HG03520 (cell line): ENCODE measurements at regions not wholly inside any gene's neighbourhood (a gene's known extent, or its start where the extent isn't known, plus 50 kb on each side); places are given as distances from the start of the nearest gene placed in this dataset.
"Not testable (repeated sequence)": the region's sequence is repeated elsewhere in the genome, so short reads cannot be mapped to it uniquely, and the experiment has no call there.

Experiments used
- ATAC-seq: cut with Tn5 transposase; IDR thresholded peaks from one replicate; pipeline ENCODE4 v1.9.1; 2021; ENCODE audit warnings: mild to moderate bottlenecking, moderate library complexity; ENCODE audit not compliant: unreplicated experiment

DNA sequence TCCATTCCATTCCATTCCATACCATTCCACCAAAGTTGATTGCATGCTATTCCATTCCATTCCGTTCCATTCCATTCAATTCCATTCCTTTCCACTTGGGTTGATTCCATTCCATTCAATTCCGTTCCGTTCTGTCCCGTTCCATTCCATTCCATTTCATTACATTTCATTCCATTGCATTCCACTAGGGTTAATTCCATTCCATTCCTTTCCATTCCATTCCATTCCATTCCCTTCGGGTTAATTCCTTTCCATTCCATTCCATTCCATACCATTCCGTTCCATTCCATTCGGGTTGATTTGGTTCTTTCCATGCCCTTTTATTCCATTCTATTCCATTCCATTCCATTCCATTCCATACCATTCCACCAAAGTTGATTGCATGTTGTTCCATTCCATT, 131.9 kb downstream of the CWH43 start:
- not testable (repeated sequence) for ATAC-seq

DNA sequence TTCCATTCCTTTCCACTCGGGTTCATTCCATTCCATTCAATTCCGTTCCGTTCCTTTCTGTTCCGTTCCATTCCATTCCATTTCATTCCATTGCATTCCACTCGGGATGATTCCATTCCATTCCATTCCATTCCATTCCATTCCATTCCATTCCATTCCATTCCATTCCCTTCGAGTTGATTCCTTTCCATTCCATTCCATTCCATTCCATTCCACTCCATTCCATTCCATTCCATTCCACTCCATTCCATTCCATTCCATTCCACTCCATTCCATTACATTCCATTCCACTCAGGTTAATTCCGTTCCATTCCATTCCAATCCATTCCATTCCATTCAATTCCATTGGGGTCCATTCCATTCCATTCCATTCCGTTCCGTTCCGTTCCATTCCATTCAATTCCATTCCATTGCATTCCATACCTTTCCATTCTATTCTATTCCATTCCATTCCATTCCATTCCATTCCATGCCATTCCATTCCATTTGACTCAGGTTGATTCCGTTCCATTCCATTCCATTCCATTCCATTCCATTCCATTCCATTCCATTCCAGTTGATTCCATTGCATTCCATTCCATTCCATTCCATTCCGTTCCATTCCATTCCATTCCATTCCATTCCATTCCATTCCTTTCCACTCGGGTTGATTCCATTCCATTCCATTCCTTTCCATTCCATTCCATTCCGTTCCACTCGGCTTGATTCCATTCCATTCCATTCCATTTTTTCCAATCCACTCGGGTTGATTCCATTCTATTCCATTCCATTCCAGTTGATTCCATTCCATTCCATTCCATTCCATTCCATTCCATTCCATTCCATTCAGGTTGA, 132.5 kb downstream of the CWH43 start:
- peak; percentile 47 for ATAC-seq

- ATAC-seq, result peak; percentile 17
Observed at GRCh38 chr4:49119345-49119744, 133.3 kb downstream of the CWH43 start.

GRCh38 chr4:49120042-49120779, 134.1 kb downstream of the CWH43 start:
- ATAC-seq, result not testable (repeated sequence)

GRCh38 chr4:49120804-49121203, 134.7 kb downstream of the CWH43 start:
- ATAC-seq, result peak; percentile 39

GRCh38 chr4:49126443-49126842, 140.4 kb downstream of the CWH43 start:
- not testable (repeated sequence) for ATAC-seq

DNA sequence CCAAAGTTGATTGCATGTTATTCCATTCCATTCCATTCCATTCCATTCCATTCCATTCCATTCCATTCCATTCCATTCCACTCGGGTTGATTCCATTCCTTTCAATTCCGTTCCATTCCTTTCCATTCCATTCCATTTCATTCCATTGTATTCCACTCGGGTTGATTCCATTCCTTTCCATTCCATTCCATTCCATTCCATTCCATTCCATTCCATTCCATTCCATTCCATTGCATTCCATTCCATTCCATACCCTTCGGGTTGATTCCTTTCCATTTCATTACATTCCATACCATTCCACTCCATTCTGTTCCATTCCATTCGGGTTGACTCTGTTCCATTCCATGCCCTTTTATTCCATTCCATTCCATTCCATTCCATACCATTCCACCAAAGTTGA, 140.8 kb downstream of the CWH43 start:
- ATAC-seq, result not testable (repeated sequence)

- ATAC-seq, result not testable (repeated sequence)
Observed at GRCh38 chr4:49129385-49129784, 143.3 kb downstream of the CWH43 start.

DNA sequence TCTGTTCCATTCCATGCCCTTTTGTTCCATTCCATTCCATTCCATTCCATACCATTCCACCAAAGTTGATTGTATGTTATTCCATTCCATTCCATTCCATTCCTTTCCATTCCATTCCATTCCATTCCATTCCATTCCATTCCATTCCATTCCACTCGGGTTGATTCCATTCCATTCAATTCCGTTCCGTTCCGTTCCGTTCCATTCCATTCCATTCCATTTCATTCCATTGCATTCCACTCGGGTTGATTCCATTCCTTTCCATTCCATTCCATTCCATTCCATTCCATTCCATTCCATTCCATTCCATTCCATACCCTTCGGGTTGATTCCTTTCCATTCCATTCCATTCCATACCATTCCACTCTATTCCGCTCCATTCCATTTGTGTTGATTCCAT, 143.8 kb downstream of the CWH43 start:
- ATAC-seq, result not testable (repeated sequence)

DNA sequence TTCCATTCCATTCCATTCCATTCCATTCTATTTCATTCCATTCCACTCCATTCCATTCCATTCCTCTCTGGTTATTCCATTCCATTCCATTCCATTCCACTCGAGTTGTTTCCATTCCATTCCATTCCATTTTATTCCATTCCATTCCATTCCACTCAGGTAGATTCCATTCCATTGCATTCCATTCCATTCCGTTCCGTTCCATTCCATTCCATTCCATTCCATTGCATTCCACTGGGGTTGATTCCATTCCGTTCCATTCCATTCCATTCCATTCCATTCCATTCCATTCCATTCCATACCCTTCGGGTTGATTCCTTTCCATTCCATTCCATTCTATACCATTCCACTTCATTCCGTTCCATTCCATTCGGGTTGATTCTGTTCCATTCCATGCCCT, 144.6 kb downstream of the CWH43 start:
- not testable (repeated sequence) for ATAC-seq

- ATAC-seq, result not testable (repeated sequence)
Observed at GRCh38 chr4:49137043-49137442, 151.0 kb downstream of the CWH43 start.

- not testable (repeated sequence) for ATAC-seq
Observed at GRCh38 chr4:49137961-49138360, 151.9 kb downstream of the CWH43 start.

DNA sequence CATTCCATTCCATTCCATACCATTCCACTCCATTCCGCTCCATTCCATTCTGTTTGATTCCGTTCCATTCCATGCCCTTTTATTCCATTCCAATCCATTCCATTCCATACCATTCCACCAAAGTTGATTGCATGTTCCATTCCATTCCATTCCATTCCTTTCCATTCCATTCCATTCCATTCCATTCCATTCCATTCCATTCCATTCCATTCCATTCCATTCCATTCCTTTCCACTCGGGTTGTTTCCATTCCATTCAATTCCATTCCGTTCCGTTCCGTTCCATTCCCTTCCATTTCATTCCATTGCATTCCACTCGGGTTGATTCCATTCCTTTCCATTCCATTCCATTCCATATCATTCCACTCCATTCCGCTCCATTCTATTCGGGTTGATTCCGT, 152.7 kb downstream of the CWH43 start:
- ATAC-seq, result not testable (repeated sequence)

GRCh38 chr4:49139513-49139912, 153.4 kb downstream of the CWH43 start:
- not testable (repeated sequence) for ATAC-seq

DNA sequence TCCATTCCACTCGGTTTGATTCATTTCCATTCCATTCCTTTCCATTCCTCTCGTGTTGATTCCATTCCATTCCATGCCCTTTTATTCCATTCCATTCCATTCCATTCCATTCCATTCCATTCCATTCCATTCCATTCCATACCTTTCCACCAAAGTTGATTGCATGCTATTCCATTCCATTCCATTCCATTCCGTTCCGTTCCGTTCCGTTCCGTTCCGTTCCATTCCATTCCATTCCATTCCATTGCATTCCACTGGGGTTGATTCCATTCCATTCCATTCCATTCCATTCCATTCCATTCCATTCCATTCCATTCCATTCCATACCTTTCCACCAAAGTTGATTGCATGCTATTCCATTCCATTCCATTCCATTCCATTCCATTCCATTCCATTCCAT, 154.3 kb downstream of the CWH43 start:
- not testable (repeated sequence) for ATAC-seq

DNA sequence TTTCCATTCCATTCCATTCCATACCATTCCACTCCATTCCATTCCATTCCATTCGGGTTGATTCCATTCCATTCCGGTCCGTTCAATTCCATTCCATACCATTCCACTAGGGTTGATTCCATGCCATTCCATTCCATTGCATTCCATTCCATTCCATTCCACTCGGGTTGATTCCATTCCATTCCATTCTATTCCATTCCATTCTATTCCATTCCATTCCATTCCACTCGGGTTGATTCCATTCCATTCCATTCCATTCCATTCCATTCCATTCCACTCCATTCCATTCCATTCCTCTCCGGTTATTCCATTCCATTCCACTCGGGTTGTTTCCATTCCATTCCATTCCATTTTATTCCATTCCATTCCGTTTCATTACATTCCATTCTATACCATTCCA, 155.9 kb downstream of the CWH43 start:
- ATAC-seq, result not testable (repeated sequence)

DNA sequence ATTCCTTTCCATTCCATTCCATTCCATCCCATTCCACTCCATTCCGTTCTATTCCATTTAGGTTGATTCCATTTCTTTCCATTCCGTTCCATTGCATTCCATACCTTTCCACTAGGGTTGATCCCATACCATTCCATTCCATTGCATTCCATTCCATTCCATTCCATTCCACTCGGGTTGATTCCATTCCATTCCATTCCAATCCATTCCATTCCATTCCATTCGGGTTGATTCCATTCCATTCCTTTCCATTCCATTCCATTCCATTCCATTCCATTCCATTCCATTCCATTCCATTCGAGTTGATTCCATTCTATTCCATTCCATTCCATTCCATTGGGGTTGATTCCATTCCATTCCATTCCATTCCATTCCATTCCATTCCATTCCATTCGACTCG, 161.1 kb downstream of the CWH43 start:
- ATAC-seq, result peak; percentile 44

DNA sequence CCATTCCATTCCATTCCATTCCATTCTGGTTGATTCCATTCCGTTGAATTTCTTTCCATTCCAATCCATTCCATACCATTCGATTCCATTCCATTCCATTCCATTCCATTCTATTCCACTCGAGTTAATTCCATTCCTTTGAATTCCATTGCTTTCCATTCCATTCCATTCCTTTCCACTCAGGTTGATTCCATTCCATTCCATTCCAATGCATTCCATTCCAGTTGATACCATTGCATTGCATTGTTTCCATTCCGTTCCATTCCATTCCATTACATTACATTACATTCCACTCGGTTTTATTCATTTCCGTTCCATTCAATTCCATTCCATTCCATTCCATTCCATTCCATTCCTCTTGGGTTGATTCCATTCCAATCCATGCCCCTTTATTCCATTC, 161.5 kb downstream of the CWH43 start:
- ATAC-seq, result not testable (repeated sequence)

GRCh38 chr4:49149006-49149975, 163.2 kb downstream of the CWH43 start:
- peak; percentile 59 for ATAC-seq

DNA sequence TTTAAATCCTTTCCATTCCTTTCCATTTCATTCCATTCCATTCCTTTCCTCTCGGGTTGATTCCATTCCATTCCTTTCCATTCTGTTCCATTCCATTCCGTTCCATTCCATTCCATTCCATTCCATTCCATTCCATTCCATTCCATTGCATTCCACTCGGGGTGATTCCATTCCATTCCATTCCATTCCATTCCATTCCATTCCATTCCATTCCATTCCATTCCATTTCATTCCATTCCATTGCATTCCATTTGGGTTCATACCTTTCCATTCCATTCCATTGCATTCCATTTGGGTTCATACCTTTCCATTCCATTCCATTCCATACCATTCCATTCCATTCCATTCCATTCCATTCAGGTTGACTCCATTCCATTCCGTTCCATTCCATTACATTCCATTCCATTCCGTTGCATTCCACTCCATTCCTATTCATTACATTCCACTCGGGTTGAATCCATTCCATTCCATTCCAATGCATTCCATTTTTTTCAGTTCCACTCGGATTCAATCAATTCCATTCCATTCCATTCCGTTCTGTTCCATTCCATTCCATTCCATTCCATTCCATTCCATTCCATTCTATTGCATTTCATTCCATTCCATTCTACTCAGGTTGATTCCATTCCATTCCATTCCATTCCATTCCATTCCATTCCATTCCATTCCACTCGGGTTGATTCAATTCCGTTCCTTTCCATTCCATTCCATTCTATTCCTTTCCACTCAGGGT, 164.4 kb downstream of the CWH43 start:
- ATAC-seq, result not testable (repeated sequence)
